Stimulated activated CD4-positive, alpha-beta T cell treated with anti-CD3 and anti-CD28 coated beads, Interleukin-1b, Interleukin-23, amount 100 ng/mL, for 48 hours (primary cell): ENCODE measurements at regions not wholly inside any gene's neighbourhood (a gene's known extent, or its start where the extent isn't known, plus 50 kb on each side); places are given as distances from the start of the nearest gene placed in this dataset.

Source experiments
- DNase-seq: peaks from one replicate; pipeline ENCODE4 v3.0.0-alpha.2; 2020

DNA sequence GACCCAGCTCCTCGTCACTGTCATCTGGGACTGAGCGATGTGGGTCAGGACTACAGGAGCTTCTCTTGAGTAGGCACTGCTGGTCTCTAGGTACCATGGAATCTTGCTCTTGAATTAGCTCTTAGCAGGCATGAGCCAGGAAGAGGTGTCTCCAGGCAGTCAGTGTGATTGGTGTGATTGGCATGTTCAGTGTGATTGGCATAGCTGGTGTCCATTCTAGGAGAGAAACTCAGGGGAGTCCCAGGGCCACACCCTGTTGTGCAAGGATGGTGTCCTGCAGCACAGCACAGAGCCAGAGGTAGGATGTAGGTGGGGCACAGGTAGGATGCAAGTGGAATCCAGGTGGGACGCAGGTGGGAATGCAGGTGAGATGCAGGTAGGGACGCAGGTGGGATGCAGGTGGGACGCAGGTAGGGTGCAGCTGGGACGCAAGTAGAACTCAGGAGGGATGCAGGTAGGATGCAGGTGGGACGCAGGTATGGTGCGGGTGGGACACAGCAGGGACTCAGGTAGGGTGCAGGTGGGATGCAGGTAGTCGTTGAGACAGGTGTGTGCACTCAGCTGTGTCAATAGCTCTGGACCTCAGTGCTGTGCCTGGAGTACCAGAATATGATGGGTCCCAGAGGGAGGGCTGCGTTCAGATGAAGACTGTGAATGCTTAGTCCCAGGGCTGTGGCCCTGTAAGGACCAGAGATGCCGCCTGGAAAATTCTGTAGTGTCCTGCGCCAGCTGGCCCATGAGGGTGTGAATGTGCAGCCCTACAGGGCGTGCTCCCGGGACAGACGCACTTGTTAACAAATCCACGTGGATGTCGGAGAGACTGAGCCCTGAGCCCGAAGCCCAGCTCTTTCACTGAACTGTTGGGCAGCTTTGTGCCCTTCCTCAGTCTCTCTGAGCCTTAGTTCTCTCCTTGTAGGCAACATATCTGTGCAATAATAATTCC is 248.2 kb upstream of the PITRM1 start:
- DNase-seq: no peak

DNA sequence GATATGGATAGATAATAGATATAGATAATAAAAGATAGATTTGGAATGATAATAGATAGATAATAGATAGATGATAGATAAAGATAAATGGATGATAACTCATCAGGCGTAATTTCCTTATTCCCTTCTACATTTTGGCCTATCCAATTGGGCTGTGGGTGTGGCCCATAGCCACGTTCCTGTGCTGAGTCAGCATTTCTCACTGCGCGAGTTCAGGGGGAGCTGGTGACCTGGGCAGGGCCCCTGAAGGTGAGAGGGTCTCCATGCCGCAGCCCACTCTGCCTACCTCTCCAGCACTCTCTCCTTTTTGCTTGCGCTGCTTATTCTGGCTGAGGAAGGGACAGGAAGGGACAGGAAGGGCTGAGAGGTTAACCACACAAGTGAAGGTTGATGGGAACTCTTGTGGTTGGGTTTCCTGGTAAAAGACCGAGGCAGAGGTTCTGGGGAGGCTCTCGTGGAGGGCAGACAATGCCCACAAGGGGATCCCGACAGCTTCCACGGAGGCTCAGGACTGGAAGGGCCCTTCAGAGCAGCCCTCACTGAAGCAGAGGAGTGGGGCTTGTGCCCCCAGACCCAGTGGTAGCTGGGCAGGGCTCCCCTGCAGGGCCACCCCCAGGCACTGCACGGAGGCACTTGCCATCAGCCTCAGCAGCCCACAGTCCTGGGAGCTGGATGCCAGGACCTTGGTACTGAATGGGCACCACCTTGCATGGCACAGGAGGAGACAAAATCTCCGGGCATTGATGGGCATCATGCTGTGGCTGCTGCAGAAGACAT is 247.3 kb upstream of the PITRM1 start:
- no peak for DNase-seq

DNA sequence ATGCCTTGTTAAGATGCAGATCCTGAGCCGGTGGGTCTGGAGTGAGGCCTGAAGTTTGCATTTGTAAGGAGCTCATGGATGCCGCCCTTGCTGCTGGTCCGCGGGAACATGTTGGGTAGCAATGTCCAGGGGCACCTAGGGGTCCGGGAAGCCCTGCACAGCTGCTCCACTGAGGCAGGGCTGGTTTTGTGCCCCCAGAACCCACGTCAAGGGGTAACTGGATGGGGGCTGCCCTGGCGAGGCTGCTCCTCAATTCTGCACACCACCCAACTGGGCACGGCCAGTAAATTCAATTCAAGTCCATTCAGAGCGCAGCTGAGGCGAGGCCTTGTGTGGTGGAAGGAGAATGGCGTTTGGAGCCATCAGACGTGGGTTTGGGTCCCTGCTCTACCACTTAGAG is 246.3 kb upstream of the PITRM1 start:
- no peak for DNase-seq

DNA sequence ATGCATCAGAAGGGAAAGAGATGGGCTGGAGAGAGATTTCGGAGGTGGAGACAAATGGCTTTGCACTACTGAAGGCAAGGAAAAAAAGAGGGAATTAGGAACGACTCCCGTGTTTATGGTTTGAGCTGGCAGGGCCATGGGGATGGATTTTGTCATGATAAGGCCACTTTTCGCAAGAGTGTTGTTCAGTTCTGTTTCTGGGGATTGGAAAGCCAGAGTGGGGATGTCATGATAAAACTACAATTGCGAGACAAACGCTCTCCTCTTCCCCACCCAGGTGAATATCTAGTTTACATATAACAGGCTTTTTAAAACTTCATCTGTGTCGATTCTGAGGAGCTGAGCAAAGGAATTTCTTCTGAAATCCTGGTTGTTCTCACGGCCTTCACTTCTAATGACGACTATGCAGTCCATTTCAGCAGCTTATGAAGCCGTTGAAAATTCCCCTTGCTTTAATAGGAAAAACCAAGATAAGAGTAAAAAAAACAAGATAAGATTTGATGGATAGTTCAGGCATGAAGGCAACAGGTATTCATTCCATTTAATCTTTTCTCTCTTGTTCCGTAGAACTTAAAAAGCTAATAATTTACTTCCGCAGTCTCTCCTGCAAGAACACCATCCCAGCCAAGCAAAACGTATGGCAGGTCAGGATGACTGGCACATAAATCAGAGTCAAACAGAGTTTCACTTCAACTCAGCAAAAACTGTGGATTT is 245.6 kb upstream of the PITRM1 start:
- DNase-seq: no peak

DNA sequence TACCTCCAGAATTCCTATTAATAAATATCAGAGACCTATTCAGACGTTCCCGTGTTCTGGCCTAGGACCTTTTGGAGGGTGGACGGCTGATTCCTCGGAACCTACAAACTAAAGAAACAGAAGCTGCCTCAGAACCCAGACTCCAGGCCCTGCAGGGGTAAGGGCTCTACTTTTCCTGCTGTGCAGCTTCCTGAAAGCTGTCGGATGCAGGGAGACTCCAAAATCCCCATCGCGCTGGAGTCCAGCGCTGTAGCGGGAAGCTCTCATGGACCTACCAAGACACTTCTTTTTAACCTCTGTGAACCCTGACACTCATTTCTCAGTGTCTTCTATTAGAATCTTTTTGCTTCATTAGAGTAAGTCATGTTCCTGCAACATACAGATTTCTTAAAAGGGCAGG is 244.5 kb upstream of the PITRM1 start:
- no peak for DNase-seq

DNA sequence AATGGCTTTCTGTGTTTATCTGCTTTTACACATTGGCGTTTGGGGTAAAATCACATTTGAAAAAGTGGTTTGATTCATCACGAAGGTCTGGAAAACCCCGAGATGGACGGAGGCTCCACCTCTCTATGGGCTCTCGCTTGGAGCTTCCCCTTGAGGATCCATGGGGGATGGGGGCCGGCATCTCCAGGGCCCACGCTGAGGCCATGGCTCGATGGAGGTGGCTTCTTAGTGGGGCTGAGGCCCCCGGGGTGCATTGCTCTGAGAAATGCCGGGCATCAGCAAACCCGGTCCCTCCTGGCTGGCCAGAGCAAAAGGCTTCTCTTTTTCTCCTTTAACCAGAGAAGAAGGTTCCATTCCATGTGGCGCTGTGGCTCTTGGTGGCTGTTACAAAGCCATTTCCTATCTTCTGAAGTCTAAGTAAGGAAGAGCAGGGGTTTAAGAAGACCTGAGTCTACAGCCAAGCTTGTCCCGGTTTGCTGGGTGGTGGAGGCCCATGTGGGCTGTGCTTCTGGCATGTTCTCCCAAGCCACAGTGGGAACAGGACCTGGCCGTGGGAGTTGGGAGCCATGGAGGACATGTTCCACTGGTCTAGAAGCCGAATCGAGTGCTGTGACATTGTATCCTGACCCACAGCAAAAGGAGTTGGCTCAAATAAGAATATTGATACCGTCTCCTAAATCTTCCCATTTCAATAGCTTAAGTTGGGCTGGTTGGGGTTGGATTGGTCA is 243.5 kb upstream of the PITRM1 start:
- no peak for DNase-seq

DNA sequence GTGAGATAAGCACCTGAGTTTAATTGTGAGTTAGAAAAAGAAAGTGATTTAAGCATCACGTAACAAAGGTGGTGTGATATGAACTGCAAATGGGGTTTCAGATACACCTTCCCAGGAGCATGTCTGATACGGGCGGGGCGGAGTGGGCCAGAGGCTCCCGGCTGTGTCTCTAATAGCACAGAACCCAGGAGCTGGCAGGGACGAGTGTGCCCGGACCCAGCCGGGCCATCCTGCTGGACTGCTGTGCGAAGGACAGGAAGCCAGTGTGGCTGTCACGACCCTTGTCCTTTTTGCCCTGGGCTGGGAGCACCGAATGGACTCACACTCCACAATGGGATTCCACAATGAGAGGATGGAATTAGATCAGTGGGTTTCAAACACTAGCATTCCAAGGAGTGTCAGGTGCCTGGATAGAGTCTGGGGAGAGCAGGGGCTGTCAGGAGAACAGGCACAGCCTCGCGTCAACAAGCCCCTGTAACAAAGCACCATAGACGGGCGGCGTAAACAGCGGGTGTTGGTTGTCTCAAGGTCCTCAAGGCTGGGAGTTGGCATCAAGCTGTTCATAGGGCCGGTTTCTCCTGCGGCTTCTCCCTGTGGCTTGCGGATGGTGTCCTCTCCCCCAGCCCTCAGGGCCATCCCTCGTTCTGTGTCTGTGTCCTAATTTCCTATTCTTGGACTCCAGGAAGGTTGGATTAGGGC is 242.6 kb upstream of the PITRM1 start:
- DNase-seq: no peak

DNA sequence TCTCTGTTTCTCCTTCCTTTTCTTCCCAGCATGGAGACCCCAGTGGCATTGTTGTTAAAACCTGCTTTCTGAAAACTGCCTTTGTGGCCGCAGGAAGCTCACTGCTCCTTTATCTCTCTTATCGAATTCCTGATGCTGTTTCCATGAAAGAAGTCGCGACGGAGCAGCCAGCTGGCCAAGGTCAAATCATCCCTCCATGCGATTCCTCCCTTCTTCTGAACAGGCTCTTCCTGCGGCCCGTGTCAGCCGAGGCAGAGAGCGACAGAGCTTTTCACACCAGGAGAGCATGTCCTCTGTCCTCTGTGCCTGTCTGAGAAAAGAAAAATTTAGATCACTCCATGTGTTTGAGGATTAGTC is 242.1 kb upstream of the PITRM1 start:
- no peak for DNase-seq

DNA sequence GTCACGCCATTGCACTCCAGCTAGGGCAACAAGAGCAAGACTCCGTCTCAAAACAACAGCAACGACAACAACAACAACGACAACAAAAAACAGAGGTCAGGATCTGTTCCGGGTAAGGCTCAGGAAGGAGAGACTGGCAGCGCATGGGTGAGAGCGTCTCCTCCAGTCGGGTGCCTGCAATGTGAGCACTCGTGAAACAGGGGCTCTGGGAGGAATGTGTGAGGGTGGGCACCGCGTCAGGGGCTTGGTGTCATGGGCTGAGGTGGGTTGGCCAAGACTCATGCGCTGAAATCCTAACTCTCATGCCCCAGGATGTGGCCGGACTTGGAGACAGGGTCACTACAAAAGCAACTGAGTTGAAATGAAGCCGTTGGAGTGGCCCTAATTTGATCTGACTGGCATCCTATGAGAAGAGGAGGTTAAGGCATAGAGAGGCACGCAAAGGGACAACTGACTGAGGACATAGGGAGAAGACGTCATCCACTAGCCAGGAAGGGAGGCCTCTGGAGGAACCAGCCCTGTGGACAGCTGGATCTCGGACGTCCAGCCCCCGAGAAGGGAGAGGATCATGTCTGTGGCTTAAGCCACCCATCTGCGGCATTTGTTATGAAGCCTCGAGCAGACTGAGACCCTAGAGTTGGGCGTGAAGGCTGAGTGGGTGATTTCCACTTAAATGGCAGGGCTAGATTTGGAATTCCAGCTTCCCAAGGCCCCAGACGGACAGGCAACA is 241.5 kb upstream of the PITRM1 start:
- DNase-seq: no peak

DNA sequence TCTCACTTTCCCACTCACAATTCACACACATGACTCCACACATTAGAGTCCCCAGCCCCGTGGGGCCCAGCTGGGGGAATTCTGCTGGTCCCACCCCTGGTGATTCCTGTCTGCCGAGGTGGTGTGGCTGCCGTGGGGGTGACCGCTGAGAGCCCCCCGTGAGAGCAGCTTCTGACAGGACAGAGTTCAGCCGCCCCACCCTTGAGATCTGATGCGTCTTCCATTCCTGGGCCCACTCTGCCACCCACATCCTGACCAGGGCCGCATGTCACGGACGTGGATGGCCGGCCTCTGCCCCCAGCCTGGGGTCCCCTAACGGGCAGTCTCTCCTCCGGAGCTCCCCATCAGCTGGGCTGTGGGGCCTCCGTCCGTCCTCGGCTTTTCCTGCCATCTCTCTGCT is 240.1 kb upstream of the PITRM1 start:
- no peak for DNase-seq

DNA sequence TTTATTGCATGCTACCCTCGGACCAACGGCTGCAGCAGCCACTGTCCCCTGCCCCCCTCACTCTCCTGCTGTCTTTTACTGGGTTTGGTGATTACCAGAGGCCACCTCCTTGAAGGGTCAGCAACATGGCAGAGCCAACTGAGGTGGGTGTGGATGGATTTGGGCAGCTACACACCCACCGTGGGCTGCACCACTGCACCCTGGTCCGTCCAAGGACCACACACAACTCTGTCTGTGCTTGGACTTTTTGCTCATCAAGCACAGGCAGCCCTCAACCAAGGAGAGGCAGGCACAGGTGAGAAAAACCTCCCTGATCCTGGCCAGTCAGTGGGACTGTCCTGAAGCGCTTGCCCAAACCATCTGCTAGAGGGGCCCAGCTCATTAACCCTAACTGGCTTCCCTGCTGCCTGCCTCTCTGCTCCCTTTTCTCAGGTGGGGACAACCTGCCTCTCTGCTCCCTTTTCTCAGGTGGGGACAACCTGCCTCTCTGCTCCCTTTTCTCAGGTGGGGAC is 239.5 kb upstream of the PITRM1 start:
- DNase-seq: no peak

DNA sequence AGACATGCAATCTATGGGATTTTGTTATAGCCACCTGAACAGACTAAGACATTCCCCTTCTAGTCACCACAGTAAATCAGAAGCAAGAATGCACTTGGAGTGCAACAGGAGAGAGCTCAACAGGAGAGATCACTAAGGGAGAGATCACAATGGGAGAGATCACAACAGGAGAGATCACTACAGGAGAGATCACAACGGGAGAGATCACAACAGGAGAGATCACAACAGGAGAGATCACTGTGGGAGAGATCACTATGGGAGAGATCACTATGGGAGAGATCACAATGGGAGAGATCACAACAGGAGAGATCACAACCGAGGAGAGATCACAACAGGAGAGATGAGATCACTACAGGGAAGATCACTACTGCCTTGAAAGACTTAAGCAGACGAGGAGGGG is 238.5 kb upstream of the PITRM1 start:
- no peak for DNase-seq

DNA sequence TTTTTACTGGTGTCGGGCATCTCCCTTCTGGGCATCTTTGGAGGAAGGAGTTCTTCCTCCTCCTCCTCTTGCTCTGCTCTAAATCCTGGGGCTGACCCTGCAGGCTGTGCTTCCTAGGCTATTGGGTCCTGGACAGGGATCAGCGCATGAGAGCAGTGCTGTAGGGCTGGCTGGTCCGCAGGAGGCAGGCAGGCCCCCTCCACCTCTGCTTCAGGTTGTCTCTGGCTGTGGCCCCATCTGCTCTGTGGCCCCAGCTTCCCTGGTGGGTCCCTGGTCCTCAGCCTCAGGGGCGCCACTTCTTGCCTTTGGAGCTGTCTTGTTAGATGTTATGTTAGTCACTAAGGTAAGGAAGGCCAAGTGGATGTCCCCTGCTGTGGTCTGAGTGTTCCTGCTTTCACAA is 237.3 kb upstream of the PITRM1 start:
- DNase-seq: no peak

DNA sequence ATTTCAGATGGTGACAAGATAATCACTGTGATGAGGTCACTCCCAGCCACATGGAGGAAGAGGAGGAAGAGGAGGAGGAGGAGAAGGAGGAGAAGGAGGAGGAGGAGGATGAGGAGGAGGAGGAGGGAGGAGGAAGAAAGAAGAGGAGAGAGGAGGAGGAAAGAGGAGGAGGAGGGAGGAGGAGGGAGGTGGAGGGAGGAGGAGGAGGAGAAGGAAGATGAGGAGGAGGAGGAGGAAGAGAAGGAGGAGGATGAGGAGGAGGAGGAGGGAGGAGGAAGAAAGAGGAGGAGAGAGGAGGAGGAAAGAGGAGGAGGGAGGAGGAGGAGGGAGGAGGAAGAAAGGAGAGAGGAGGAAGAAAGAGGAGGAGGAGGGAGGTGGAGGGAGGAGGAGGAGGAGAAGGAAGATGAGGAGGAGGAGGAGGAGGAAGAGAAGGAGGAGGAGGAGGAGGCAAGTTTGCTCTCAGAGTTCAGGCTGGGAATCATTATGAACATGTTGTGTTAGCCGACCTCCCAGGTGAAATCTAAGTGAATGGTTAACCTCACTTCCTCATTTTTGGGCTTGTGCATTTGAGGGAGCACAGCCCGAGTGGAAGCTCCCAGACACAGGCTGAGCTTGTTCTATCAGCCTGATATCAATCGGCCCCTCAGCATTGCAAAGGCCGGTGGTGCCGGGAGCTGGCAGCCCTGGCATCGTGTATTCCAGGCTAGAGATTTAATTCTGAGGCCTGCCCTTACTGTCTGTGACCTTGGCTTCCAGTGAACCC is 236.2 kb upstream of the PITRM1 start:
- DNase-seq: no peak

DNA sequence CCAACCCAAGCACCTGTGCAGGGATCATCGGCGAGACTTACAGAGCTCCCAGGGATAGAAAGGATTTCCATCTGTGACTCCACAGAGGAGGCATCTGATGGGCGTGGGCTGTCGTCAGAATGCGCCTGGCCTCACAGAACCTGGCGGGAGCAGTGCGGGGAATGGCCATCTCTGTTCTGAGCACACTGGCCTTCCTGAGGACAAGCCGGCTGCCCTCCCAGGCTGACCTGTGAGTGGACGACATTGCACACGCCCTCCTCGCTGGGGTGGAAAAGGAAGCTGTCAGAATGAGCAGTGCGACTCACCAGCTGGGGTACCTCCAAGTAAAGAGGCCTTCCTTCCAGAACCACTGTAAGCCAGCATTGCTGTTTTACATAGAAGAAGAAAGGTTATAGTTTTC is 234.6 kb upstream of the PITRM1 start:
- no peak for DNase-seq

DNA sequence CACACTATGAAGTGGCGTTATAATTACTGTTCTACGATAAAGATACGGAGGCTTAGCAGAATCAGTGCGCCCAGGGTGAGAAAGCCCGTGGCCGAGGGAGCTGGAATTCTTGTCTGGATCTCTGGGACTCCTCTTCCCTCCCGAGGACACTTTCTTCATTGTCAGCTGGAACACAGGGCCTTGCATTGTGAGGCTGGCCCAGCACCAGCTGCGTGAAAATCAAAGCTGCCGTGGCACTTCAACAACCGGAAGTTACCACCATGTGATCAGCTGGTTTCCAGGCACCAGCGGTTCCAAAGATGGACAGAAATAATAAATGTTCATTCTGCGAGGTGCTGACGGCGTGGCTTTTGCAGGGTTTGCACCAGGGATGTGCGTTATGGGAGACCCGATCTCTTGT is 234.0 kb upstream of the PITRM1 start:
- no peak for DNase-seq

DNA sequence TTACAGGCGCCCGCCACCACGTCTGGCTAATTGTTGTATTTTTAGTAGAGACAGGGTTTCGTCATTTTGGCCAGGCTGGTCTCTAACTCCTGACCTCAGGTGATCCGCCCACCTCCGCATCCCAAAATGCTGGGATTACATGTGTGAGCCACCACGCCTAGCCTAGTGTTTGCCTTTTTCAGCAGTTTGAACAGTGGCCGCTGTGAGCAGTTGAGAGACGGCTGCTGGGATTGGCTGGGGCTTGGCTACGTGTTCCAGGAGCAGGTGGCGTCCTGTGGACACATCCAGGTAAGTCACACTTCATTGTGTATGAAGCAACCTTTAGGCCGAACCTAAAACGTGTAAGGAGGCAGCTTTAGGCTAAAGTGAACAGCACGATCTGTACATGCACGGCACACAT is 231.8 kb upstream of the PITRM1 start:
- DNase-seq: no peak

DNA sequence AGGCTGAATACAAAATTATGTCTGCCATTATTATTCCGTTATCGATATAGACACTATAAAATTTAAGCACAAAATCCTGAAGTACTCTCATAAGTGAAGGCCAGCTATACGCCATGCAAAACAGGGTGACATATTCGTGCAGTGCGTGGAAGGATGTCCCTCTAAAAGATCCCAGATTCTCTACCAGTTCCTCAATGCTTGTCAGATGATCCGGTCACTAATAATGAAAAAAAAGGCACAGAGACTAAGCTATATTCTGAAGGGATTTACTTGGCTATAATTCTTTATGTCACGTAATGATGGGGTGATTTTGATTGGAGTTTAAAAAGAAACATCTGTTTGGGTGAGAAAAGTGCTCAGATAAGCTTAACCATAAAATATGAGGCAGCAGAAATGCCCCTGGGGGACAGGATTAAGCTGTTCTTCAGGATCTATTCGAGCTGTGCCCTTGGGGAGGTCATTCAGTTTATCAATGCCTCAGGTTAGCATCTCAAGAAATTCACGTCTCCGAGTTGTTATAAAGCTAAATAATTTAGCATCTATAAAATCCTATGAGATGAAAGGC is 229.7 kb upstream of the PITRM1 start:
- no peak for DNase-seq

DNA sequence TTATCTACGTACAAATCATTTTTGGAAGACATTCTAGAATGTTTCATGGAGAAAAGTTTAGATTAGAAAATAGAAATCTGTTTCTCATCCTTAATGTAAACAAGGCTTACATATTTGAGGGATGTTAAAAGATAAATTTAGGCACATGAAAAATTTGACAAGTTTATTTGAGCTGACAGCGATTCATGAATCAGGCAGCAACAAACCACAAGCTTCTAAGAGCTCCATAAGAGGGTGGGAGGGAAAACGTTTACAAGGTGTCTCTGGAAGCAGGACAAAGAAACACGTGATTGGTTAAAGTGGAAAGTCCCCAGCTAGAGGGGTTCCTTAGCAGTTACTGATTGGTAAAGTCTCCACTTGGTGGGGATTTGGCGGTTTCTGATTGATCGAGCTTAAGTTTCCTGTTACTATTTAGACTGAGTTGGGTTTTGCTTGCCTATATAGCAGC is 228.9 kb upstream of the PITRM1 start:
- no peak for DNase-seq

DNA sequence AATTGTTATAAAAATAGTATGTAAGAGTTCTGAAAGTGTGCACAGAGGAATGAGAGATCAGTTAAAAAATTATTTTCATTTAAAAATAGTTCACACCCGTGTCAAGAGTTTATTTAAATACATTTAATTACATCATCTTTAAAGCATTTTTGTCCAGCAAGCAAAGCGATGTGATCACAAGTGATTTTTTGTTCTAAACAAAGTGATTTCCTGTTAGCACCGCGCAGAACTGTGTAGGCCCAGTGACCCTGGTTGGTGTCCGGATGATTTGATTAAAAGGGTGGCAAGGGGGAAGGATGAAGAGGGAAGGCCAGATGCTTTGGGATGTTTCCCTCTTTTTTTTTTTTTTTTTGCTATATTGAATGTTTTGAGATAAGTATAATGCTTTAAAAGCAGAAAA is 227.8 kb upstream of the PITRM1 start:
- DNase-seq: no peak
